C4-2B (cell line): ENCODE measurements at regions not wholly inside any gene's neighbourhood (a gene's known extent, or its start where the extent isn't known, plus 50 kb on each side); places are given as distances from the start of the nearest gene placed in this dataset.

ENCODE experiments used
- CTCF ChIP-seq: fragments of 450-650 bp; conservative IDR thresholded peaks from 2 replicates; pipeline ENCODE4 v1.5.1; 2017; ENCODE audit warnings: mild to moderate bottlenecking
- ZFX ChIP-seq: fragments of 450-650 bp; IDR thresholded peaks from 2 replicates; pipeline ENCODE4 v1.6.1; 2017

GRCh38 chr1:70902211-70902610 lies 145.4 kb downstream of the PTGER3 start:
- TF ChIP-seq CTCF (no peak), ZFX (no peak)
